Bronchial epithelial cell (primary cell): ENCODE measurements at regions not wholly inside any gene's neighbourhood (a gene's known extent, or its start where the extent isn't known, plus 50 kb on each side); places are given as distances from the start of the nearest gene placed in this dataset.
A peak's percentile ranks its signal among the peaks of the same experiment; 100 is the strongest.
"Not testable (repeated sequence)": the region's sequence is repeated elsewhere in the genome, so short reads cannot be mapped to it uniquely, and the experiment has no call there.

Source experiments
- DNase-seq: peaks from one replicate; pipeline ENCODE4 v3.0.0-alpha.2; 2010; ENCODE audit warnings: low read depth
- FAIRE-seq: peaks from 2 replicates; lab custom pipeline; 2011; peaks lifted over from hg19 to GRCh38; lab: Jason Lieb, UNC
- H3K27me3 ChIP-seq: 2 replicates; pipeline ENCODE4 v1.5.1; 2011; ENCODE audit warnings: low read length; ENCODE audit not compliant: control insufficient read depth, insufficient read depth
- H3K36me3 ChIP-seq: 2 replicates; pipeline ENCODE4 v1.5.1; 2011; ENCODE audit warnings: low read length; ENCODE audit not compliant: control insufficient read depth, insufficient read depth
- H3K4me3 ChIP-seq: 2 replicates; pipeline ENCODE4 v1.5.1; 2011; ENCODE audit warnings: mild to moderate bottlenecking, low read depth, low read length, control low read depth
- CTCF ChIP-seq: IDR thresholded peaks from 2 replicates; pipeline ENCODE4 v1.5.1; 2011; ENCODE audit warnings: mild to moderate bottlenecking, moderate library complexity, low read length, control low read depth, inconsistent platforms; ENCODE audit not compliant: insufficient read depth, severe bottlenecking

- FAIRE-seq (no peak), DNase-seq (no peak)
- Histone ChIP-seq H3K36me3 (no peaks in the 10 kb centered on the region), H3K27me3 (no peaks in the 10 kb centered on the region), H3K4me3 (no peak overlapping the region)
- TF ChIP-seq CTCF: no peak
These were observed 128.8 kb downstream of the ASMT start for GRCh38 chrX:1743663-1744062.

- H3K27me3 ChIP-seq: no peaks in the 10 kb centered on the region
- TF ChIP-seq CTCF: no peak
- DNase-seq: no peak
- no peaks in the 10 kb centered on the region for H3K36me3 ChIP-seq
- FAIRE-seq: no peak
- H3K4me3 ChIP-seq: no peak overlapping the region
These were observed 133.5 kb downstream of the ASMT start for GRCh38 chrX:1748408-1748807.

DNA sequence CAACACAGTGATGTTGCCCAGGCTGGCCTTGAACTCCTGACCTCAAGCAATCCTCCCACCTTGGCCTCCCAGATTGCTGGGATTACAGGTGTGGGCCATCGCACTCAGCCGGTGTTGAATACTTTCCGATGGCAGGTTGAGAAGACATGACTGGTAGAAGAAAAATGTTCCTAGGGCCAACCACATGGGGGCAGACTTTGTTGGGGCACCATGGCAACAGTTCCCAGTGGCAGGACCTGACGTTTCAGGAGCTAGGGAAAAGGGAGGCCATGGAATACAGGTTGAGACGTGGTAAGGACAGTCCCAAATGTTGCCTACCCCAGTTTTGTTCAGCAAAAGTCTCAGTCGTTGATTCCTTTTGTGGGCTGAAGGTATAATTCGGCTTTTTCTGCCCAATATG is 134.6 kb downstream of the ASMT start:
- no peaks in the 10 kb centered on the region for H3K27me3 ChIP-seq

GRCh38 chrX:1750267-1750666 is 135.4 kb downstream of the ASMT start:
- TF ChIP-seq CTCF: no peak
- DNase-seq (no peak), FAIRE-seq (no peak)
- Histone ChIP-seq H3K36me3 (no peaks in the 10 kb centered on the region), H3K27me3 (no peaks in the 10 kb centered on the region), H3K4me3 (no peak overlapping the region)

More for the DNA sequence above, 134.6 kb downstream of the ASMT start:
- no peak for FAIRE-seq
- TF ChIP-seq CTCF: no peak
- Histone ChIP-seq H3K4me3 (no peak overlapping the region), H3K36me3 (no peaks in the 10 kb centered on the region)
- DNase-seq: no peak

DNA sequence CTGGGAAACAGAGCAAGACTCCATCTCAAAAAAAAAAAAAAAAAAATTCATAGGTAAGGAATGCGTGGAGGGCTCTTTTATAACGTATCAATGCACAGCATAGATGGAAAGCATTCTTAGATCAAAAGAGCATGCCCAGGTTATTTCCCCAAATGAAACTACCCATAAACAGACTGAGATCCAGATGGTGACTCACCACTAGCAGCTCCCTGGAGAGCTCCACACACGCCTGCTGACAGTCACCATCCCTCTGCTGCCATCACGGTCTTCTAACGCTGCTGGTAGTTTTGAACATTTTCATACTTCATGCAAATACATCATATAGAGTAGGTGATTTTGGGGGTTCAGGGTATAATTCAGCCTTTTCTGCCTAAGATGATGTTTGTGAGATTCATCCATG is 136.9 kb downstream of the ASMT start:
- DNase-seq (no peak), FAIRE-seq (no peak)
- Histone ChIP-seq H3K27me3 (no peaks in the 10 kb centered on the region), H3K4me3 (no peak overlapping the region), H3K36me3 (no peaks in the 10 kb centered on the region)
- TF ChIP-seq CTCF: no peak

DNA sequence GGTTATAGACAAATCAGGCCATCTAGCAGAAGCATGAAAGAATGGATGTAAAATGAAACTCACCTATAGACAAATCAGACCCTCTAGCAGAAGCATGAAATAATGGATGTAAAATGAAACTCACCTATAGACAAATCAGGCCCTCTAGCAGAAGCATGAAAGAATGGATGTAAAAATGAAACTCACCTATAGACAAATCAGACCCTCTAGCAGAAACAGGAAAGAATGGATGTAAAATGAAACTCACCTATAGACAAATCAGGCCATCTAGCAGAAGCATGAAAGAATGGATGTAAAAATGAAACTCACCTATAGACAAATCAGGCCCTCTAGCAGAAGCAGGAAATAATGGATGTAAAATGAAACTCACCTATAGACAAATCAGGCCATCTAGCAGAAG is 137.9 kb downstream of the ASMT start:
- H3K36me3 ChIP-seq, H3K27me3 ChIP-seq, FAIRE-seq, DNase-seq, H3K4me3 ChIP-seq: not testable (repeated sequence)

DNA sequence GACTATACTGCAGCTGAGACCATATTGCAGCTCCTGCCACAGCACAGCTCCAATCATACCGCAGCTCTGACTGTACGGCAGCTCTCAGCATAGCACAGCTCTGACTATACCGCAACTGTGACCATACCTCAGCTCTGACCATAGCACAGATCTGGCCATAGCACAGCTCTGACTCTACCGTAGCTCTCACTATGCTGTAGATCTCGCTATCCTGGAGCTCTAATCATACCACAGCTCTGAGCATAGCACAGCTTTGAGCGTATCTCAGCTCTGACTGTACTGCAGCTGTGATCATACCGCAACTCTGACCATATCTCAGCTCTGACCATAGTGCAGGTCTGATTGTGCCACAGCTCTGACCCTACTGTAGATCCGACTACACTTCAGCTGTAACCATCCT is 139.2 kb downstream of the ASMT start:
- H3K4me3 ChIP-seq: no peak overlapping the region
- no peaks in the 10 kb centered on the region for H3K27me3 ChIP-seq
- no peaks in the 10 kb centered on the region for H3K36me3 ChIP-seq
- DNase-seq (no peak), FAIRE-seq (peak; percentile 73)
- no peak for TF ChIP-seq CTCF
